Motor neuron (in vitro differentiated cells): ENCODE measurements at regions not wholly inside any gene's neighbourhood (a gene's known extent, or its start where the extent isn't known, plus 50 kb on each side); places are given as distances from the start of the nearest gene placed in this dataset.

Source experiments
- ATAC-seq, 8 experiments: fragments of 200-7000 bp; cut with Tn5 transposase; replicated peaks in 6 of 8; 2 replicates each; pipeline ENCODE4 v1.8.0; 2021; ENCODE audit warnings: mild to moderate bottlenecking in 8 of 8, moderate library complexity in 8 of 8
- H3K27ac ChIP-seq, 2 donors: fragments of 250-450 bp; sonication (Bioruptor Pico); 2 replicates each; pipeline ENCODE4 v1.9.0; 2021; ENCODE audit warnings: antibody characterized with exemption in 2 of 2, mild to moderate bottlenecking in 2 of 2, moderate library complexity in 1 of 2
- H3K4me1 ChIP-seq, 2 donors: fragments of 250-450 bp; sonication (Bioruptor Pico); replicated peaks in 1 of 2; 2 replicates each; pipeline ENCODE4 v1.6.1; 2021; ENCODE audit warnings: antibody characterized with exemption in 2 of 2, mild to moderate bottlenecking in 2 of 2, moderate library complexity in 1 of 2
- H3K4me3 ChIP-seq, 5 donors: fragments of 250-450 bp; sonication (Bioruptor Pico); 2 replicates each; pipeline ENCODE4 v1.9.0; 2021; ENCODE audit warnings: antibody characterized with exemption in 5 of 5, mild to moderate bottlenecking in 5 of 5, moderate library complexity in 4 of 5
- WGBS, 10 experiments: fragments of 450-650 bp; shearing (Covaris generic); methylation state at CpG; one replicate each; pipeline ENCODE4 v1.0.0; 2022; 5-methylcytosine and 5-hydroxymethylcytosine counted together
- in situ Hi-C, 9 experiments: fragments of 400-800 bp; cut with MboI; loops; one replicate each; pipeline ENCODE4 v1.15.0; 2021; ENCODE audit warnings: low sequenced_read_pairs in 9 of 9, low pct_unique_long_range_greater_than_20kb in 2 of 9; ENCODE audit not compliant: unreplicated experiment in 9 of 9

DNA sequence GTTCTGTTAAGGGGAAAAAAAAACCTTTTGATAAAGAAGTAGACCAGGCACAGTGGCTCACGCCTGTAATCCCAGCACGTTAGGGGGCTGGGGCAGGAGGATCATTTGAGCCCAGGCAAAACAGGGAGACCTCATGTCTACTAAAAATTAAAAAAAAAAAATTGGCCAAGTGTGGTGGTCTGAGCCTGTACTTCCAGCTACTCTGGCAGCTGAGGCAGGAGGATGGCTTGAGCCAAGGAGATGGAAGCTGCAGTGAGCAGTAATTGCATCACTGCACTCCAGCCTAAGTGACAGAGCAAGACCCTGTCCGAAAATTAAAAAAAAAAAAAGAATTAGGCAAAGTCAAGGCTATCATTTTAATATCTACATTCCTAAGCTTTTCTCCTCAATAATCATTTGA lies 124.8 kb upstream of the CPM start:
- no peaks in the 10 kb centered on the region for H3K4me1 ChIP-seq
- no peak overlapping the region for H3K4me3 ChIP-seq
- H3K27ac ChIP-seq, result no peak overlapping the region
- in situ Hi-C loops, result no loop called here
- no peak for ATAC-seq
- 20 to 100% (median 90%) methylated on average over 1 to 3 of the region's 3 CpGs; no CpG with 5 or more reads in 1 of the 10 experiments for WGBS, 10 experiments

DNA sequence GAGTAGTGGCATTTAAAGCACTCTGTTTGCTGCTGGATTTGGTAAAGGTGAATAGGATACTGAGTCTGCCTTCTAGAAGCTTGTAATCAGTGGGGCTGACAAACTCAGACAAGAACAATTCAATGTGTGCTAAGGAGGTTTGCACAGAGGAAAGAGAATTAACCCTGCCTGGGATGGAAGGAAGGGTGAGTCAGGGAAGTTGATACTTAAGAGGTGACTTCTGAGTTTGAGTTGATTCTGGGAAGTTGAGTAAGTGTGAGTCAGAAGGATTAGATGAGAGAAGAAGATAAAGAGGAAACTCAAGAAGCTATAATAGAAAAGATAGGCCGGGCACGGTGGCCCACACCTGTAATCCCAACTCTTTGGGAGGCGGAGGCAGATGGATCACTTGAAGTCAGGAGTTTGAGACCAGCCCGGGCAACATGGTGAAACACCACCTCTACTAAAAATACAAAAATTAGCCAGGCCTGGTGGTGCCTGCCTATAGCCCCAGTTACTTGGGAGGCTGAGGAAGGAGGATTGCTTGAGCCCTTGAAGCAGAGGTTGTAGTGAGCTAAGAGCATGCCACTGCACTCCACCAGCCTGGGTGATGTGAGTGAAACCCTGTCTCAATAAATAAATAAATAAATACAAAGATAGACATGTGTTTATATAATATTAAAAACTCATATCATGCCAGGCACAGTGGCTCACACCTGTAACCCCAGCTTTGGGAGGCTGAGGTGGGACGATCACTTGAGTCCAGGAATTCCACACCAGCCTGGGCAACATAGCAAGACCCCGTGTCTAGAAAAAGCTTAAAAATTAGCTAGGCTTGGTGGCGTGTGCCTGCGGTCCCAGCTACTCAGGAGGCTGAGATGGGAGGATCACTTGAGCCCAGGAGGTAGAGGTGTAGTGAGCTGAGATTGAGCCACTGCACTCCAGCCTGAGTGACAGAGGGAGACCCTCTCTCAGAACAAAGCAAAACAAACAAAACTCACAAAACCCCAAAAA lies 126.8 kb upstream of the CPM start:
- 37 to 100% (median 92%) methylated on average over 1 to 8 of the region's 8 CpGs; no CpG with 5 or more reads in 1 of the 10 experiments for WGBS, 10 experiments
- ATAC-seq, result peak in 2 of 8 experiments; percentile 67 to 94
- in situ Hi-C loops, result no loop called here
- no peaks in the 10 kb centered on the region for H3K4me1 ChIP-seq
- H3K4me3 ChIP-seq, result no peak overlapping the region
- H3K27ac ChIP-seq, result no peak overlapping the region

- WGBS, 10 experiments, result 38 to 88% (median 69%) methylated on average over 1 of the region's 1 CpG; no CpG with 5 or more reads in 4 of the 10 experiments
- Histone ChIP-seq H3K4me3 (no peak overlapping the region), H3K27ac (no peak overlapping the region), H3K4me1 (no peaks in the 10 kb centered on the region)
- in situ Hi-C loops, result no loop called here
- no peak for ATAC-seq
Measured at GRCh38 chr12:69061574-69061973, 128.6 kb upstream of the CPM start.

DNA sequence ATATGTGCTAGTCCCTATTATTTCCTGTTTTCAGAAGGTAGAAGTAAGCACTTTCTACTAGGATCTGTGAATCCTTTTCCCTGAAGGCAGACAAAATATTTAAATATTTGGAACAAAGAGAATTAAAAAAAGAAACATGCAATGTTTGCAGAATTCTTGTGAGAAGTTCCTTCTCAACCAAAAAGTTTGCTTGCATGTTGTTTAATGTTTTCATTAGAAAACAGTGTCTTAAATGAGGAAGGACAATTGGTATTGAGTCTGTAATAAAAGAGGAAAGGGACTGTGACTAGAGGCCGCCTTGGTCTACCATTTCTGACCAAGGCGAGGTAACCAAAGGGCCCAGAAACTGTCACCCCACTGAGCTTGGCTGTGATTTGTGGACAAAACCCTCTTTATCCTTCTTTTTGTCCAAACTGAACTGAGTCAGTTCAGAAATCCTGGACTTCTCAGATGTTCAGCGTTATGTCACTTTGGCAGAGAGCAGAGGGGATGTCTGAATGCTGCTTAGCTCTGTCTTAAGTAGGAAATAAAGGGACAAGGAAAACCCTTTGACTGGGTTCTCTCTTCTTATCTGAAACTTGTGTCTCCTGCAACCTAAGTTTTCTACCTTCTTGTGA lies 129.8 kb upstream of the CPM start:
- in situ Hi-C loops, result no loop called here
- ATAC-seq, result no peak
- H3K4me3 ChIP-seq, result no peak overlapping the region
- no peak overlapping the region for H3K27ac ChIP-seq
- 13 to 100% (median 80%) methylated on average over 1 to 3 of the region's 3 CpGs; no CpG with 5 or more reads in 1 of the 10 experiments for WGBS, 10 experiments
- peaks cover 0 to 2% of the 10 kb centered on the region in 2 donors for H3K4me1 ChIP-seq

GRCh38 chr12:69064734-69065443 lies 131.9 kb upstream of the CPM start:
- WGBS, 10 experiments, result 84 to 100% (median 95%) methylated on average over 1 to 4 of the region's 4 CpGs; no CpG with 5 or more reads in 3 of the 10 experiments
- Histone ChIP-seq H3K4me3 (no peak overlapping the region), H3K4me1 (peaks cover 0 to 2% of the 10 kb centered on the region in 2 donors), H3K27ac (no peak overlapping the region)
- no peak for ATAC-seq
- in situ Hi-C loops, result no loop called here

DNA sequence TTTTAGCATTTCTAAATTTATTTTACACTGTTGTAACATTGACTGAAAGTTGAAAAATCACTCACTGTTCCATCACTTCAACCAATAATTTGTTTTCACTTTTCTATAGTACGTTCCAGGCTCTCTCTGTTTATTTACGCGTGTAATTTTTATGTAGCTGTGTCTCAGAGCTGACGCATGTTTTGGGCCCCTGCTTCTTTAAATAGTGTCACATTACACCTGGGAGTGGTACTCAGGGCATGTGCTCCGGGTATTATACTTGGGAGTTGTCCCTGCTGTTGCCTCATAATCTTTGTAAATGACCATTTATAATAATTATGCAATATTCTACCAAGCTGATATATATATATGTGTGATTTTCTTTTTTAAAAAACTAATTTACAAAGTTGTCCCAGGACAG lies 132.8 kb upstream of the CPM start:
- H3K27ac ChIP-seq, result no peak overlapping the region
- WGBS, 10 experiments, result 3 to 98% (median 61%) methylated on average over 4 to 5 of the region's 5 CpGs; no CpG with 5 or more reads in 3 of the 10 experiments

DNA sequence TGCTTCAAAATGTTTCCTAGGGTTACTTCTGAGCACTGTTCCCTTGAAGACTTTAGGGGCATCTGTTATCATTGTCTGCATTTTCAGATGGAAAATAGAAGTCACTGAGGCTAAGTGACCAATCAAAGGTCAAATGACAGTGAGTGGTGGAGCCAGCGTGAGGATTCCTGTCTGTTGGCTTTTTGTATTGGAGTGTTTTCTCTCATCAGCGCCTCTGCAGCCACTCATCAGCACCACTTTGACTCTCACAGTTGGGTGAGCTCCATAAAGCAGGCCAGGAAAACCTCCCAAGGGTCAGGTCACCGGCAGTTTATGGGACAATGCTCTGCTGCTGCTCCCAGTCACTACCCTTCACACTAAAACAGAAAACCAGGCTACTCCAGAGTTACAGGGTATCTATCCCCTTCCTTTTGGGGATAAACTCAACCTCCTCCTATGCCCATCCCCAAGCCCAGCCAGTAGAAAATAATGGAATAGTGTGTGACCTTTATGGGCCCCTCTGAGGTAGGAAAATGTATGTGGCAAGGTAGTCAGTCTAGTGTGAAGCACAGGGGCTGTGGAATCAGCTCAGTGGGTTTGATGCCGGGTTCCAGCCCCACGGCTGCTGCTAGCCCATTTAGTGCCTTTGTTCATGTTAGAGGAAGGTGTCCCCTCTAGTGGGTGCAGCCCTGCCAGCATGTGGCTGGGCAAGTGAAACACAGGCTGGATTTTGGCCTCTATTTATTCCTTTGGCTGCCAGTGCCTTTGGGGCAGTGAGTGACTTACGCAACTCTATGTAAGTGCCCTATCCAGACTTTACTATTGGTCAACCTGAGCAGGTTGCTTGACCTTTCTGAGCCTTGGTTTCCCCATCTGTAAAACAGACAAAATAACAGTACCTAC lies 133.8 kb upstream of the CPM start:
- in situ Hi-C loops, result no loop called here
- ATAC-seq, result peak in 1 of 8 experiments; percentile 5
- Histone ChIP-seq H3K4me1 (peaks cover 0 to 2% of the 10 kb centered on the region in 2 donors), H3K4me3 (no peak overlapping the region), H3K27ac (no peak overlapping the region)
- WGBS, 10 experiments, result 40 to 100% (median 93%) methylated on average over 1 to 5 of the region's 6 CpGs; no CpG with 5 or more reads in 3 of the 10 experiments

More for the DNA sequence above, 132.8 kb upstream of the CPM start:
- ATAC-seq, result peak in 3 of 8 experiments; percentile 58 to 74 (median 66)
- in situ Hi-C loops, result no loop called here
- Histone ChIP-seq H3K4me3 (no peak overlapping the region), H3K4me1 (peaks cover 0 to 2% of the 10 kb centered on the region in 2 donors)

DNA sequence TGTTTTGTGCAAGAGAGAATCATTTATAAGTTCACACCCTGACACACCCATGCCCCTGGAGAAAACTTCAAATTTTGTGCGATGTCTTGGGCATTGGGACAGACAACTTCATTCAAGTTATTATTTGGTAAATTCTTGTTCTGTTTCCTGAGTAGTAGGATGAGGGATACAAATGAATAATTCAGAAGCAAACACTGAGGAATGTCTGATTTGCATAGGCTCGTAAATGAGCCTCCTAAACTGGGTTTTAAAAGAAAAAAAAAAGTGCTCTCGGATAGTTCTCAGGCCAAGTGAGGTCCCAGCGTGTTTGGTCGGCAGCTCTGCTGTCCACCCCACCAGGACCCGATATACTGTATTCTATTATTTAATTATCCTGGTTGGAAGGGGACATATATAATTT lies 134.7 kb upstream of the CPM start:
- H3K27ac ChIP-seq, result no peak overlapping the region
- ATAC-seq, result peak in 3 of 8 experiments; percentile 44 to 63 (median 53)
- 0 to 90% (median 69%) methylated on average over 1 to 6 of the region's 6 CpGs; no CpG with 5 or more reads in 3 of the 10 experiments for WGBS, 10 experiments
- no peak overlapping the region for H3K4me3 ChIP-seq
- in situ Hi-C loops, result no loop called here
- peaks cover 0 to 2% of the 10 kb centered on the region in 2 donors for H3K4me1 ChIP-seq

GRCh38 chr12:69068448-69068847 lies 135.5 kb upstream of the CPM start:
- in situ Hi-C loops, result no loop called here
- H3K27ac ChIP-seq, result no peak overlapping the region
- H3K4me3 ChIP-seq, result no peak overlapping the region
- H3K4me1 ChIP-seq, result peaks cover 0 to 2% of the 10 kb centered on the region in 2 donors
- ATAC-seq, result peak in 1 of 8 experiments; percentile 9
- WGBS, 10 experiments, result 72 to 100% (median 83%) methylated on average over 1 to 3 of the region's 3 CpGs; no CpG with 5 or more reads in 4 of the 10 experiments

DNA sequence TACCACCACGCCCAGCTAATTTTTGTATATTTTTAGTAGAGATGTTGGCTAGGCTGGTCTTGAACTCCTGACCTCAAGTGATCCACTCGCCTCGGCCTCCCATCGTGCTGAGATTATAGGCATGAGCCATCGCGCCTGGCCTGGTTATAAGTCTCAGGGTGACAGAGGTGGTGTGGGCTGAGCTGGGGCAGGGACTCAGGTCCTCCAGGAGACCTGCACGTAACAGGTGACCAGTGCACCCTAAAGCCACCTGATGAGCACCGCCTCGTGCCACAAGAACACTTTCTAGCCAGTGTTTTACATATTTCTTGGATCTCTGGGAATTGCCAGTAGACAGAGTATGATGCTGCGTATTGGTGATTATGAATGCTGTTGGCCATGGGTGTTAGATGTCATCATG lies 136.5 kb upstream of the CPM start:
- Histone ChIP-seq H3K27ac (no peak overlapping the region), H3K4me1 (peaks cover 0 to 2% of the 10 kb centered on the region in 2 donors), H3K4me3 (no peak overlapping the region)
- ATAC-seq, result no peak
- in situ Hi-C loops, result no loop called here
- 54 to 100% (median 96%) methylated on average over 2 to 6 of the region's 10 CpGs; no CpG with 5 or more reads in 4 of the 10 experiments for WGBS, 10 experiments

- 0 to 65% (median 47%) methylated on average over 1 to 6 of the region's 6 CpGs for WGBS, 10 experiments
- H3K4me3 ChIP-seq, result no peak overlapping the region
- in situ Hi-C loops, result loop anchor here in 1 of 9 experiments (10.0 kb wide), 1 partner anchor 196 kb away; no protein-coding TSS in a partner anchor
- H3K4me1 ChIP-seq, result peaks cover 0 to 2% of the 10 kb centered on the region in 2 donors
- peak in 6 of 8 experiments; percentile 35 to 81 (median 73) for ATAC-seq
- no peak overlapping the region for H3K27ac ChIP-seq
Measured at GRCh38 chr12:69070319-69071090, 137.5 kb upstream of the CPM start.
